ENCODE measurements at regions not wholly inside any gene's neighbourhood (a gene's known extent, or its start where the extent isn't known, plus 50 kb on each side); places are given as distances from the start of the nearest gene placed in this dataset.

- ATAC-seq (no peak), DNase-seq (no peak)
- intact Hi-C loops (cut with DNase I) = no loop called here
- no peak overlapping the region for H3K4me3 ChIP-seq
- H3K4me1 ChIP-seq = no peaks in the 10 kb centered on the region
- no peaks in the 10 kb centered on the region for H3K9me3 ChIP-seq
- no peak for TF ChIP-seq CTCF (IDR thresholded peaks at IDR 0.05)
- peaks cover 9% of the 10 kb centered on the region for H3K27me3 ChIP-seq
- H3K27ac ChIP-seq = no peak overlapping the region
- H3K36me3 ChIP-seq = no peaks in the 10 kb centered on the region
Measured at GRCh38 chr21:37982496-37983318, 66.5 kb upstream of the KCNJ6 start.

- H3K4me3 ChIP-seq = no peak overlapping the region
- ATAC-seq (no peak), DNase-seq (no peak)
- peaks cover 9% of the 10 kb centered on the region for H3K27me3 ChIP-seq
- TF ChIP-seq CTCF (IDR thresholded peaks at IDR 0.05) = no peak
- no peaks in the 10 kb centered on the region for H3K4me1 ChIP-seq
- no peaks in the 10 kb centered on the region for H3K9me3 ChIP-seq
- H3K36me3 ChIP-seq = no peaks in the 10 kb centered on the region
- no peak overlapping the region for H3K27ac ChIP-seq
- intact Hi-C loops (cut with DNase I) = no loop called here
Measured at GRCh38 chr21:37983336-37984095, 67.3 kb upstream of the KCNJ6 start.

- Histone ChIP-seq H3K27ac (no peak overlapping the region), H3K27me3 (peaks cover 9% of the 10 kb centered on the region), H3K9me3 (no peaks in the 10 kb centered on the region), H3K4me3 (no peak overlapping the region), H3K36me3 (no peaks in the 10 kb centered on the region), H3K4me1 (no peaks in the 10 kb centered on the region)
- intact Hi-C loops (cut with DNase I) = no loop called here
- ATAC-seq (no peak), DNase-seq (no peak)
- no peak for TF ChIP-seq CTCF (IDR thresholded peaks at IDR 0.05)
Measured at GRCh38 chr21:37984416-37984815, 68.2 kb upstream of the KCNJ6 start.

DNA sequence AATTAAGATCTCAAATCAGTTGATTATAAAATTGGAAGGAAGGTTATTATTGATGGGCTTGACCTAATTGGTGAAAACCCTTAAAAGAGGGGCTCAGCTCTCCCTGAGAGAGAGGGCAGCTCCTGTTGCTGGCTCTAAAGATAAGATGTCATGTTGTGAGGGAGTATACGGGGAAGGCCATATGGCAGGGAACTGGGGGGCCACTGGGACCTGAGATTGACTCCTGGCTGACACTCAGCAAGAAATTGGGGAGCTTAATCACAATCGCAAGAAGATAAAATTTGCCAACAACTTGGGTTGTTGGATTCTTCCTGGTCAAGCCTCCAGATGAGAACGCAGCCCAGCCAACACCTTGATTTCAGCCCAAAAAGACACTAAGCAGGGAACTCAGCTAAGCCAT, 69.7 kb upstream of the KCNJ6 start:
- ATAC-seq = no peak
- DNase-seq = no peak
- no peak overlapping the region for H3K27ac ChIP-seq
- TF ChIP-seq CTCF (IDR thresholded peaks at IDR 0.05) = no peak
- no peak overlapping the region for H3K4me3 ChIP-seq
- H3K27me3 ChIP-seq = peaks cover 9% of the 10 kb centered on the region
- intact Hi-C loops (cut with DNase I) = no loop called here
- H3K4me1 ChIP-seq = no peaks in the 10 kb centered on the region
- no peaks in the 10 kb centered on the region for H3K36me3 ChIP-seq
- no peaks in the 10 kb centered on the region for H3K9me3 ChIP-seq

DNA sequence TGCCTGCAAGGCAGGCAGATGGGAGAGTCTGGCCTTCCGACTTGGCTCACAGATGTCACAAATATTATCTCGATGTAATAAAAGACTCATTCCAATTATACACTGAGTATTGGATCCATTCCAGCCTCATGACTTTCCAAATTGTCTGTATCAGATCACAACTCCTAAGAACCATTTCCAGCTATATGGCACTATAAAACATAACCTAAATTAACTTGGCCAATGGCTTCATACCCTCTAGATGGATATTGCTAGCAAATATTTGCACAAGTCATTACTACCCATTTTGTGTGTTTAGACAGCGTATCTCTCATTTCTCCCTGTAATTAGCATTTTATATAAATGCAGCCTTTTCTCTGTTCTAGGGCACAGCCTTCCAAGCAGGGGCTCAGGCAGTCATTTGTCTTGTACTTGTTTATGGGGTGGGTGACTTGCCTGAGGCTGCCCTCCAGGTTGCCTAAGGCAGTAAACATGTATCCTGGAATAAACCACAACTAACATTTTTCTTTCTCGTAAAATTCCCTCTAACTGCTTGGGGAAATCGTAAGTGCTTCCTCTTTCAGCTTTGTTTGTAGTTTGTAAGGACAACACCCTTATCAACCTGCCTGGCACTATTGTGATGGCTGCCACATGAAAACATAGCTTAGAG, 70.6 kb upstream of the KCNJ6 start:
- no peaks in the 10 kb centered on the region for H3K36me3 ChIP-seq
- H3K4me1 ChIP-seq = no peaks in the 10 kb centered on the region
- H3K27ac ChIP-seq = no peak overlapping the region
- TF ChIP-seq CTCF (IDR thresholded peaks at IDR 0.05) = no peak
- H3K4me3 ChIP-seq = no peak overlapping the region
- intact Hi-C loops (cut with DNase I) = no loop called here
- ATAC-seq = no peak
- H3K9me3 ChIP-seq = no peaks in the 10 kb centered on the region
- DNase-seq = no peak
- H3K27me3 ChIP-seq = peaks cover 9% of the 10 kb centered on the region
